HG02981 (cell line): ENCODE measurements at regions not wholly inside any gene's neighbourhood (a gene's known extent, or its start where the extent isn't known, plus 50 kb on each side); places are given as distances from the start of the nearest gene placed in this dataset.
"Not testable (repeated sequence)": the region's sequence is repeated elsewhere in the genome, so short reads cannot be mapped to it uniquely, and the experiment has no call there.

Source experiments
- ATAC-seq: cut with Tn5 transposase; IDR thresholded peaks from one replicate; pipeline ENCODE4 v1.9.1; 2021; ENCODE audit warnings: mild to moderate bottlenecking, moderate library complexity; ENCODE audit not compliant: unreplicated experiment

DNA sequence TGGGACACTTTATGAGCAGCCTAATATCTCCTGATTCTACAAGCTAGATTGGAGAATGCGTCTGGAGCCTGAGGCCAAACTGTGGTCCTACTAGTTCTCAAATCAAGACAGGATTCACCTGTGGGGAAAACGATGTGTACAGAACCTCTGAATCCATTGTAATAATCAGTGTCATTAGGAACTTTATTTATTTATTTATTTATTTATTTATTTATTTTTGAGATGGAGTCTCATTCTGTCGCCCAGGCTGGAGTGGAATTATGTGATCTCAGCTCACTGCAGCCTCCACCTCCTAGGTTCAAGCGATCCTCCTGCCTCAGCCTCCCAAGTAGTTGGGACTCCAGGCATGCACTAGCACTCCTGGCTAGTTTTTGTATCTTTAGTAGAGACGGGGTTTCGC is 52.6 kb upstream of the KIF26B start:
- ATAC-seq: not testable (repeated sequence)

DNA sequence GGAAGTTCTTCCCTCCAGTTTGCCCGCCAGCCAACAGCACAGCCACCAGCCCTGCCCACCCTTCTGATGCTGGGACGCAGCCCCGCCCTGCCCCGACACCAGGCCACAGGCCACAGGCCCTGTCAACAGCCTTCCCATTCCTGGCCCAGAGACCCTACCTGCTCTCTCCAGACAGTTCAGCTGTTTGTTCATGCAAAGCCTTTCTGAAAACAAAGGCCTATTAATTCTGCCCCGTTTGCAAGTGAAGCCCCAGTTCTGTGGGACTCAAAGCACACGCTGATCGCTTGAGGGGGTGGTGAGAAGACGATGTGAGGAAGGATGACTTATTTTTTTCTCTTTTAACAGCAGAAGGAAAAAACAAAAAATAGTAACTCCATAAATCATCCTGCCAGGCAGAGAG is 55.4 kb upstream of the KIF26B start:
- ATAC-seq: no peak

DNA sequence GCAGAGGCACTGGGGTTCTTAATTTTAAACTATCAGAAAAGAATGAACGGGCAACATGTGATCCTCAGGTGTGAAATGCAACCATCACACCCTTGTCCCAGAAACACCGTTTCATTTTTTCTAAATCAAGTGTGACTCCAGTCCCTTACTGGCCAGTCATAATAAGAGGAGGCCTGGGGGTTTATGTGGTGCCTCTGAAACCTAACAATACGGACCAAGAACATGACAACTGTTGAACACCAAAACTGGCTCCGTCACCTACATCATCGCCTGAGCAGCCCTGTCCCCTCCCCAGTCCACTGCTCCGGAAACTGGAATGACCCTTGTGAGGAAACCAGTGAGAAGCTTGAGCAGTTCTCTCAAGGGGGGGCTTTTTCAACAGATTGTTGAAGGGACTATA is 55.9 kb upstream of the KIF26B start:
- no peak for ATAC-seq

DNA sequence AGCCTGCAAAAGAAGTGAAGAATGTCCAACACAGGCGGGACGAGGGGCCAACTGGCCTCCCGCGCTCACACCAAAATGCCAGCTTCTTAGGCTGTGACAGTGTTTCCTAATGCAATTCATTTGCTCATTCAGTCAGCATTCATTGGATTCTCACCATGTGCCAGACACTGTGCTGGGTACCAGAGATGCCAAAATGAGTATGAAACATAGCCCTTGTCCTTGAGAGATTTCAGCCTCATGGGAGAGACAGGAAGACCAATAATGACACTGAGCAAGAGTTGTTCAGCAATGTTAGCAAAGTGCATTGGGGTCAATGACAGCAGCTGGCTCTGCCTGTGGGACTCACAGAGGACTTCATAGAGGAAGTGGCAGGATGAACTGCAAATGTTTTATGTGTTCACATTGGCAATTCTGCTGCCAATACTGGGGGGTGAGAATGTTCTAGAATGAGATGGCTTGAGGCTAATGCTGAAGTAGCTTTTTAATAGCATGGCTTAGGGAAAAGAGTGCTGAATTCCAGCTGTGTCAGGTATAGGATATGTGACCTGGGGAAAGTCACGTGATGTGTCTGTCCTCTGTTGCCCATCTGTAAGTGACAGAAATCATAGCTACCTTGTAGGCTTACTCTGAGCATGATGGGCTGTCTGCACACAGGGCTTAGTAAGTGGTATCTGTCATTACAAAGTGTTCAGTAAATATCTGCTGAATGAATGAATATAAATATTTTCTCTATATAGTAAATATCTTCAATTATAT is 58.3 kb upstream of the KIF26B start:
- no peak for ATAC-seq

DNA sequence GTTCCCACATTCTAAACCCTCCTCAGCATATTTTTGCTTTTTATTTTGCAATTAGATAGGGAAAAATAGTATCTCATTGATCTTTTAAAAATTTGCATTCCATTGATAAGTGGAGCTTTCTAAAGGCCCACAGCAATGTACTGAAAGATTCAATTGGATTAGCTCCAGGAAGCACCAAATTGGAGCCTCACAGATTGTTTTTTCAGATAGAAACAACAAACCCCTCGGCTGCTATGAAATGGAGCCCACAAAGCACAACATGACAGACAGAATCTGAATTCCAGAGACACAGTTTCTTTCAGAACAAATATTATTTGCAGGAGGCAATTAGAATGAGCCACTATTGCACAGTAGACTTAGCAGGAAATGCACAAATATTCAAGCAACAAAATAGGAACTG is 58.9 kb upstream of the KIF26B start:
- no peak for ATAC-seq

DNA sequence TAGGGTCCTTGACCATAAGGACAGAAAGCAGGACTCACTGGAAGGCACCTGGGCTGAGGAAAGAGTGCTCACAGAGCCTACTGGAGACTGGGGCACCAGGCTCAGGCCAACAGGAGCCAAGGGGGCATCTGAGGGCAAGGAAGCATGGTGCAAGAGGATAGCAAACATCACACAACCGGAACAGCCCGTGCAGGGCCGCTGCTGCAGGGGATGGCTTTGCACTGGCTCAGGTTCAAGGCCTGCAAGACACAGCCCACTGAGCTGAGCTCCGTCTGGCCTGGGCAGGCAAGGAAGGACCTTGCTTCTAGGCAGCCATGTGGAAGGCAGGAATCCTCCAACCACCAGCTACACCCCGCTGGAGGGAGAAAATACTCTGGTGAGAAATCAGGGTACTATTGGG is 59.8 kb upstream of the KIF26B start:
- ATAC-seq: no peak

DNA sequence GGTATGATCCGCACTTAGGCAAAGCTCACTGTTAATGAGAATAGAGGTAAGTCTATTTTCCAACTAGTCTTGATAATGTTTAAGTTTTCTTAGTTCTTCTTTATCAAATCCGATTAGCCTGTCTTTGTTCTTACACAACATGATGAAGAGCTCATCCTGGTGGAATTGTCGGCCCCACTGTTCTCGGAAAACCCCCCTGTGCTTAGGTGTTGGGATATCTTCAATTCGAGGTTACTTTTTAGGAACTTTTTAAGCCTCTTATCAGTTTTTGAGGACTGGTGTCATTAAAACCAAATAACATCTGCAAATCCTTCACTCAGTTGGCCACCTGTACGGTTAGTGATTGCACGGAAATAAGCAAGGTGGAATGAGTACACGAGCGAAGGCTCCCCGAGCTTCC is 60.7 kb upstream of the KIF26B start:
- ATAC-seq: no peak

DNA sequence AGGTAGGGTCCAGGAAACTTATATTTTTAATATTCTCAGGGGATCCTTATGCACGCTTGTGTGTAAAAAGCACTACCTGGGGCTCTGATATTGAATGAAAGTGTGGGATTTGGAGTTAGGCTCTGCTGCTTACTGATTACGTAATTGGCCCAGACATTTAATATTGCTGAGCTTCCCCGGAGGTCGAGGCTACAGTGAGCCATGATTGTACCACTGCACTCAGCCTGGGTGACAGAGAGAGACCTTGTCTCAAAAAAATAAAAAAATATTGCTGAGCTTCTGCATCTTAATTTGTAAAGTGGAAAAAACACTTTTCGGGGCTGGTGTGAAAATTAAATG is 62.2 kb upstream of the KIF26B start:
- no peak for ATAC-seq

DNA sequence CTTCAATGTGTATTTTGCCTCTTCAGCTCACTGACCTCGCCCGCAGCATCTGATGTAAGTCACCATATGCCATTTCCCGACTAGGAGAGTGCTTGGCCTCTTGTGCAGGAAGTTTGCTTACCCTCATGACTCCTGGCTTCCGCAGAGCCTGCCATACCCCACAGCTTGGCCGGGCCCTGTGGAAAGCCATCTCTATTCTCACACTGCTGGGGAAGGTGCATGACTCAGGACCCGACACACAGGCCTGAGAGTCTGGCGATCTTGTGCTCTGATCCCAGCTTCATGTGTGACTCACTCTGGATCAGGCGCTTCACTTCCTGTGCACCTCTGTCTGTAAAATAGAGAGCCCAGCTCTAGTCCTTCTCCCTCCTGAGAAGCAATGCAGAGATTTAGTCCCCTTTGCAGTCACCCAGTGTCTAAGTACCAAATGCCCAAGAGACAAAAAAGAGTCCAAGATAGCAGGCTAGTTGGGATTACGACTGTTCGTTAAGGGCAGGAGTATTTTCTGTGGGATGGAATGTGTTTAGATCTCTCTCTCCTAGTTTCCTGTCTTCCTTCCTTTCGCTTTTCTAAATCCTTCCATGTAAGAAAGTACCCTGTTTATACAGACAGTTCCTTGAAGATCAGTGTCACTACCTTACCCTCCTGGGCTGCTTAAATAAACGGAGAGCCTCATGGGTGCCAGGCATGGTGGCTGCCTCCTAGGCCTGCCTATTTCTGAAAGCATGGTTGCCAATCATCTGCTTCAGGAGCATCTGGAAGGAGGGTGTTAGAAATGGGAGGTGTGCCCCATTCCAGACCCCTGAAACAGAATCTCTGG is 62.8 kb upstream of the KIF26B start:
- no peak for ATAC-seq

DNA sequence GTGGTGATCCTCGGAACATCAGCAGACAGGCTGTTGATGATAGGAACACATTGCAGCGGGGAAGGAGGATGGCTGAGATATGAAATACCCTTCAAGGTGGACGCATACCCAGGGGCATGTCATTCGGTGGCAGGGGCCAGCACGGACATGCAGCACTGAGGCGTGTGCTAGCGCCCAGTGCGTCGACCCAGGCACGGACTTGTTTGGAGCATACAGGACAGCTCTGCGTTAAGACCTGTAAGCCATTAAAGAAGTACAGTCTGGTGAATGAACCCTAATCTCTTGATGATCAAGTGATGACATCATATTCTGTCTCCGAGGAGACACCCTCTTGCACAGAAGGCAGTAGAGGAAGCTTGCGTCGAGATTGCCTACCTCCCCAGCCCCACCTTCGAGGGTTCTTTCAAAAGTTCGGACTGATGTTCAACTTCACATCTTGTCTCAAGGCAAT is 63.6 kb upstream of the KIF26B start:
- ATAC-seq: no peak

DNA sequence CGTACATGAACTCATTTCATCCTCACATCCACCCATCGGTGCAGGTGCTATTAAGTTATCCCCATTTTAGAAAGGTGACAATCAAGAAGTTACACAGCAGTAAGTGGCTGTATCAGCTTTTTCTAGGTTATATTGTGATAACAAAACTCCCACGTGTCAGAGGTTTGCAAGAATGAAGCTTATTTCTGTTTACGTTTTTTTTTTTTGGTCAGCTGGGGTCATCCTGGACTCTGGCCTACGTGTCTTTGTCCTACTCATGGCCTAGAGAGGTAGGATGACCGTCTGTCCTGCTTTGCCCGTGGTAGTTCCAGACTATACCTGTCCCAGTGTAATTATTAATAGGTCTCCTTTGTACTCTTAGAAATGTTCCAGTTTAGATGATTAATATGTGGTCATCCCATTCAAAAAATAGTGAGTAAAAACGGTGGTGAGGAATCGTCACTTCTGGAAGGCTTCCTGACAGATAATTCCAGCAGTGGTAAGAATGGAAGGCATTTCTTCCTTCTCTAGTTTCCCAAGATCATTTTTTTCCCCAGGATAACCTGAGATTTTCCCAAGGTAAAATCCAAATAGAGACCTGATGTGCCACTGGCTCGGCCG is 64.2 kb upstream of the KIF26B start:
- ATAC-seq: no peak

DNA sequence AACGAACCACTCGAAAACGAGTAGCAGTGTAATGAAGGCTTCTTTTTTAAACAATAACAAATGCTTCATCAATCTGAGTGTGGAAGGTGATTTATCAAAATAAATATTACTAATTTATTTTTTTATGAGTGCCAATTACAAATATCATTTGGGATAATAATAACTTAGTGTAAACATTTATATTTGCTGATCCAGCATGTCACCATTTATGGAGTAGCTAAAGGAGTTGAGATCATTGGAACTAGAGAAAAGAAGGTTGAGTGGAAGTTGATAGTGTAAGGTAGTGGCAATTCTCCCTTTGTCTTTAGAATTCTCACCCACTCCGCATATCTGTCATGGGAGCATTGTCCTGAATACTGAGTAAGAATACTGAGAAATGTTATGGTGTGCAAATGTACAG is 67.1 kb upstream of the KIF26B start:
- ATAC-seq: no peak

DNA sequence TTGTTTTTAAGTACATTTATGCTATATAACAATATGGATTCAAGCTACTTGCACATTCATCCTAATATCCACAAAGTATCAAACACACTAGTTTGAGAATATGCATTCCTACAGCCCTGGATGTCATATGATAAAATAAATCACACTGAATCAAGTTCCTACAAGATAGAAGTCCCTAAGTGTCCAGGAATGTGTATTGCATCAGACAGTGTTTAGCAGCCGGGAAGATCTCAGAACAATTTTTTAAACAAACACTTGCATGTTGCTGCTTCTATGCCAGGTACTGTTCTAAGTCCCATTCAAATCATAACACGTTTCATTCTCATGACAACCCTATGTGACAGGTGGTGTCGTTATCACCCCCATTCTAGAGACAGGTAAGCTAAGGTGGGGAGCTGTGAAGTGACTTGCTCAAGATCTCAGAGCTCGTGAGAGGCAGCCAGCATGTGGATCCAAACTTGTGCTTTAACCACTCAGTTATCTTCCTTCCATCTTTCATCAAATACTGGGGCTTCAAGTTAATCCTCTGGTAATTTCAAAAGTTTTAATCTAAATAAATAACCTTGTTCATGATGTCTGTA is 68.3 kb upstream of the KIF26B start:
- ATAC-seq: no peak

DNA sequence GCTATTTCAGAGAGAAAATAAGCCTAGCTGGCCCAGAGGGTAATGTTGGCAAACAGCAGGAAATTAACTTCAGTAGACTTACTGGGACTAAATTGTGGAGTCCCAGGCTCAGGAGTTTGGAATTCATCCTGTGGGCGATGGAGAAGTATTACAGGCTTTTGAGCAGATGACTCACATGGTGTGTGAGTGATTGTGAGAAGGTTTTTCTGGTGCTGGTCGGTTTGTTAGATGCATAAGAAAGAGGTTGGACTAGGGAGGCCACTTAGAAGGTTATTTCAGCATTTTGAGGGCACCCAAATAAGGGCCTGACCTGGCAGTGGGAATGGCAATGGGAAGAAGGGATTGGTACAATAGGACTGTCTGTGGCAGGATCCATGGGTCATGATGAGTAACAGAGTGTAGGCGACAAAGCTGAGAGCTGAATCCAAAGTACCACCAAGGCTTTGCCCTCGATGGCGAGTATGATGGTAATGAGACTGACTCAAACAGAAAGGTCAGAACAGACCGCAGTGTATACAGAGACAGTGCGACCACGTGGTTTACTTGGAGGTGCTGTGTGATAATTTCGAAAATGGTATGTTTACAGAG is 69.2 kb upstream of the KIF26B start:
- no peak for ATAC-seq

DNA sequence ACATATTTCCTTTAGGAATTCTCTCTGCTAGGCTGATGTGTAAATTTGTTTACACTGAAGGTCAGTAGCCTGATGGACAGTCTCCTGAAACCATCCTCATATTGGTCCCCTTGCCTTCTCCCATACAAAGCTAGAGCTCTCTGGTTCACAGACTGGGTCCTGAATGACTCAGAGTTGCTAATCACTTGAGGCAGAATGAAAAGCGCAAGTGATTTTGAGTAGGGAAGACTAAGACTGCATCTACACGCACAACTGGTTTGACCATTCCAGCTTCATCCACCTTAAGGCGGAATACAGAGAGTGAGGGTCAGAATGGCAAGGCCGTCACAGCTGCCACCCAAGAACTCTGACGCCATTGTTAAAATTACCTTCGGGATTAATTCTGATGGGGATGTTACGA is 70.2 kb upstream of the KIF26B start:
- no peak for ATAC-seq

DNA sequence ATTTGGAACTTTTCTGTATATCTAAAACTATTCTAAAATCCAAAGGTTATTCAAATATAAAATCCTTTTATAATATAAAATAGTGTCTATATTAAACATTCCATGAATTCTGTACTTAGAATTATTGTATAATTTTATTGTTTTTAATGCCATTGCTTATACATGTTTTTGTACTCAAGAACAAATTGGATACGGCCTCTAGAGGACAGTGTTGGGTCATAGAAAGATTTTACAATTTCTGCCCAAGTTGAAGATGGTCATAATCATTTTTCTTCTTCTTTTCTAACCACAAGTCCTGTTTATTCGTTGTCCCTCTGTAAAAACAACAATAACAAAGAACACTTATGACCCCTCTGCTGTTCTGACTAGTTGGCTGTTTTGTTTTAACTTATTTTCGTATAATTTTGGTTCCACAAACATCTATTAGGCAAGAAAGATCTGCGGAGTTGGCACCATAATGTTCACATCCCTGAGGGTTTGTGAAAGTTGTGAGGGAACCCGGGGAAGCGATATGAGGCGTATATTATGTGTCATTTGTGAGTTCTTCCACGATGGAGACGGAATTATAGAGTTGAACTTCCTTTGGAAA is 75.7 kb upstream of the KIF26B start:
- ATAC-seq: no peak

DNA sequence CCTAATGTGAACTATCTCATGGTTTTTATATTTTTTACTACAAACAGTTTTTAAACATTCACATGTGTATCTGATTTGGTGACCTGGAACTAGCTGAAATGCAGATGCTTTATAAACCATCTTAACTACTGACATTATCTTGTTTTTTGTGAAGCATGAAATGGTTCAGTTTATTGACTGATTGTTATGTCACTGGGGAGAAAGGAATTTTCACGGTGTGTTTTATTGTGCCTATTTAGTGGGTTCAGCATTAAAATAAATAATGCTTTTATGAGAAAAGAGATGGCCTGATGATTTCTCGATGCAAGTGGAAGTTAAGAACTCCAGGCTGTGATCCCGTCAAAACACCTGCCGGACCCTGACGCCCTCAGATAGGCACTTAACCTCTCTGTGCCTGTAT is 79.9 kb upstream of the KIF26B start:
- ATAC-seq: no peak

DNA sequence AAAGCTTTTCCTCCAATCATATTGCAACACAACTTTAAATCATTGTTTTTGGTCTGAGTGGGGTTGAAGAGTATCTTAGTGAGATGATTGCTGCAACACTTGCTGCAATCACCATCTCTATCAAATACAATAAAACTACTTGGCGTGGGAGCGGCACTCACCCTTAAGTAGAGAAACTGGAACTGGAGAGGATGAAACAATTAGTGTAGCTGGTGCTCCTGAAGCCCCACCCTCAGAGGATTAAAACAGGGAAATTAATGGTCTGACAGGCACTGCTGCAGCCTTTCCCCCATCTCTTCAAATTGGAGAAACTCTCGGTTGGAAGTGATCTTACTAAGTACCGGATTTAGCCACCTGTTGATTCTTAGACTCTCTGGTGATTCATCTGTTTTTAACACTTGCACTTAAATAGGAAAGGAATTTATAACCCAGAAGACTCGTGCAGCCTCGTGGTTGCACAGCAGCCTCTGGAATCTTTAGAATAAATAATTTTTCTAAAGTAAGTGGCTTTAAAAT is 80.5 kb upstream of the KIF26B start:
- ATAC-seq: no peak

DNA sequence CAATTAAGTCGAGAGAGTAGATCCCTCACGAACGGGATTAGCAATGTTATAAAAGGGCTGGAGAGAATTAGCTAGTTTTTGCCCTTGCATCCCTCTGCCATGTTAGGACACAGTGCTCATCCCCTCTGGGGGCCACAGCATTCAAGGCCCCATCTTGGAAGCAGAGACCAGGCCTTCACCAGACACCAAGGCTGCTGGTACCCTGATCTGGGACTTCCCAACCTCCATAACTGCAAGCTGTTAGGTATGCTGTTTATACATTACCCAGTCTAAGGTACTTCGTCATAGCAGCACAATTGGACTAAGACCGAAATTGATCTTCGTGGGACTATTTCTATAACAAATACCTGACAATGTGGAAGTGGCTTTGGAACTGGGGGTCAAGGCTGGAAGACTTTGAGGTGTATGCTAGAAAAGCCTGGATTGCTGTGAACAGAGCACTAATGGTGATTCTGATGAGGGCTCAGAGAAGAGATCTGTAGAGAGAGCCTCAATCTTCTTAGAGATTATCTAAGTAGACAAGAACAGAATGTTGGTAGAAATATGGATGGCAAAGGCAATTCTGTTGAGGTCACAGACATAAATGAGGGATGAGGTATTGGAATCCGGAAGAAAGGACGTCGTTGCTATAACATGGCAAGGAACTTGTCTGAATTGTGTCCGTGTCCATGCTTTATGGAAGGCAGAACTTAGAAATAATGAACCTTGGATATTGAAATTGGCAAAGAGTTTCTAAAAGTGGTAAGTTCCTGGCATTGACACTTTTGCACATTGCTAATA is 83.8 kb upstream of the KIF26B start:
- no peak for ATAC-seq

DNA sequence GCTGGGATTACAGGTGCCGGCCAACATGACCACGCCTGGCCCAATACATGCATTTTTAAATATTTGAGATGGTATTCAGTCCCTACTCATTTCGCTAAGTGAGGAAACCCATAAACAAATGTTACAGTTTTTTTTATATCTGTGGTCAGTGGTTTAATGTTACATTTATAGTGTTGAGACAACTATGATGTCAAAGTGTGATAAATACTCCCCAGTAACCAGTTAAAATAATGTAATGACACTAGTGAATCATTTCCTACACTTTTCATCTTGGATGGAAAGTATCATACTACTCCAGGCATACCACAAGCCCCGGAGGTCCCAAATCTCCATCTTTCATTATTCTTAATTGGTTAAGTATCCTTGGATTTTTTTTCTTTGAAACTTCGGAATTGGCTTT is 87.5 kb upstream of the KIF26B start:
- no peak for ATAC-seq
